ENCODE measurements at regions not wholly inside any gene's neighbourhood (a gene's known extent, or its start where the extent isn't known, plus 50 kb on each side); places are given as distances from the start of the nearest gene placed in this dataset.
"Not testable (repeated sequence)": the region's sequence is repeated elsewhere in the genome, so short reads cannot be mapped to it uniquely, and the experiment has no call there.

DNA sequence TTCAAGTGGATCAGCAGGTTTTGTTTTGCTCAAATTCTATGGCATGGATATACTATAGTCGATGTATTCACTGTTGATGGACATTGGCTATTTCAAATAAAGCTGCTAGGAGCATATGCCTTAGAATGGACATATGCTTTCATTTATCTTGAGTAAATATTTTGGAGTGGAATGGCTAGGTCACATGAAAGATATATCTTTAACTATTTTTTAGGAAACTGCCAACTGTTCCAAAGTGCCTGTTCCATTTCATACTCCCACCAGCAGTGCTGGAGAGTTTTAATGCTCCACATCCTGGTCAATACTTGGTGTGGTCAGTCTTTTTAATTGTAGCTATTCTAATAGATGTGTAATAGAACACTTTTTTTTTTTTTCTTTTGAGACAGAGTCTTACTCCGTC lies 81.1 kb upstream of the PIM1 start:
- Histone ChIP-seq H3K36me3 (replicated peaks) (no peaks in the 10 kb centered on the region), H3K4me3 (ENCODE audit: low read depth, low read length) (no peak overlapping the region), H3K27ac (no peak overlapping the region), H3K27me3 (replicated peaks) (no peaks in the 10 kb centered on the region)
- no peak for DNase-seq
- in situ Hi-C loops (cut with HindIII; ENCODE audit: low pct_ligation_motif_present, low sequenced_read_pairs), result no loop called here
- TF ChIP-seq, protein P1, sequence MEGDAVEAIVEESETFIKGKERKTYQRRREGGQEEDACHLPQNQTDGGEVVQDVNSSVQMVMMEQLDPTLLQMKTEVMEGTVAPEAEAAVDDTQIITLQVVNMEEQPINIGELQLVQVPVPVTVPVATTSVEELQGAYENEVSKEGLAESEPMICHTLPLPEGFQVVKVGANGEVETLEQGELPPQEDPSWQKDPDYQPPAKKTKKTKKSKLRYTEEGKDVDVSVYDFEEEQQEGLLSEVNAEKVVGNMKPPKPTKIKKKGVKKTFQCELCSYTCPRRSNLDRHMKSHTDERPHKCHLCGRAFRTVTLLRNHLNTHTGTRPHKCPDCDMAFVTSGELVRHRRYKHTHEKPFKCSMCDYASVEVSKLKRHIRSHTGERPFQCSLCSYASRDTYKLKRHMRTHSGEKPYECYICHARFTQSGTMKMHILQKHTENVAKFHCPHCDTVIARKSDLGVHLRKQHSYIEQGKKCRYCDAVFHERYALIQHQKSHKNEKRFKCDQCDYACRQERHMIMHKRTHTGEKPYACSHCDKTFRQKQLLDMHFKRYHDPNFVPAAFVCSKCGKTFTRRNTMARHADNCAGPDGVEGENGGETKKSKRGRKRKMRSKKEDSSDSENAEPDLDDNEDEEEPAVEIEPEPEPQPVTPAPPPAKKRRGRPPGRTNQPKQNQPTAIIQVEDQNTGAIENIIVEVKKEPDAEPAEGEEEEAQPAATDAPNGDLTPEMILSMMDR (IDR thresholded peaks at IDR 0.05; ENCODE audit: low read depth, low read length, missing control alignments), result no peak

DNA sequence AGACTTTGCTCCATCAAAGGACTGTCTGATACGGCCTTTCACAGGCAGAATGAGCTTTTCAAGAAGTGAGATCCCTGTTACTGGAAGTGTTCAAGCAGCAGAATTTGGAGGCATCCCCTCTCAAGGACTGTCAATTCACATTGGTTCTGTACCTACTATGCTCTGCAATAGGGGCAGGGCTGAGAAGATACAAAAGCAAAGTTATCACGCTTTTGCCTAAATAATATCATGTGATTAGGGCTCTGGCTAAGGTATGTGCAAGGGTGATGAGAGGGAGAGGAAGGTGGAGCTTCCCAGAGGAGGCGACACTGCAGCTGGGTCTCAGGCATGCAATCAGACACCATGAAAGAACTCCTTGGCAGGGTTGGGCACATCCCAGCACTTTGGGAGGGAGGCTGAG lies 80.2 kb upstream of the PIM1 start:
- no peak for DNase-seq
- in situ Hi-C loops (cut with HindIII; ENCODE audit: low pct_ligation_motif_present, low sequenced_read_pairs), result no loop called here

DNA sequence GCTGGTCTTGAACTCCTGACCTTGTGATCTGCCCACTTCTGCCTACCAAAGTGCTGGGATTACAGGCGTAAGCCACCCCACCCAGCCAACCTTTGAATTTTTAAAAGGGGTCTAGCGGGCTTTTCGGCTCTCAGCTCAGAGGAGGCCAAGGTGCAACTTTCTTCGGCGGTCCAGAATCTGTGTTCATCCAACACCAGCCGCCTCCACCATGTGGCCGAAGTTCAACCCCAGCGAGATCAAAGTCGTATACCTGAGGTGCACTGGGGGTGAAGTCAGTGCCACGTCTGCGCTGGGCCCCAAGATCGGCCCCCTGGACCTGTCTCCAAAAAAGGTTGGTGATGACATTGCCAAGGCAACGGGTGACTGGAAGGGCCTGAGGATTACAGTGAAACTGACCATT lies 78.8 kb upstream of the PIM1 start:
- DNase-seq; H3K4me3 ChIP-seq (ENCODE audit: low read depth, low read length); H3K27ac ChIP-seq; in situ Hi-C loops (cut with HindIII; ENCODE audit: low pct_ligation_motif_present, low sequenced_read_pairs); H3K36me3 ChIP-seq (replicated peaks); H3K27me3 ChIP-seq (replicated peaks): not testable (repeated sequence)

More for the DNA sequence above, 80.2 kb upstream of the PIM1 start:
- TF ChIP-seq, protein P1 (IDR thresholded peaks at IDR 0.05; ENCODE audit: low read depth, low read length, missing control alignments), result no peak
- no peak overlapping the region for H3K27ac ChIP-seq
- H3K4me3 ChIP-seq (ENCODE audit: low read depth, low read length), result no peak overlapping the region
- H3K36me3 ChIP-seq (replicated peaks), result no peaks in the 10 kb centered on the region
- H3K27me3 ChIP-seq (replicated peaks), result no peaks in the 10 kb centered on the region

DNA sequence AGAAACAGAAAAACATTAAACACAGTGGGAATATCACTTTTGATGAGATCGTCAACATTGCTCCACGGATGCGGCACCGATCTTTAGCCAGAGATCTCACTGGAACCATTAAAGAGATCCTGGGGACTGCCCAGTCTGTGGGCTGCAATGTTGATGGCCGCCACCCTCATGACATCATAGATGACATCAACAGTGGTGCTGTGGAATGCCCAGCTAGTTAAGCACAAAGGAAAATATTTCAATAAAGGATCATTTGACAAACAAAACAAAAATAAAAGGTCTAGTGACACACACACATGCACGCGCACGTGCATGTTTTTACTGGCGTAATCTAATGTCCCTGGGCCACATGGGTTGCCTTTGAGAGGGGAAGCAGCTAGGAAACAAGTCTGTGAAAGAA lies 78.4 kb upstream of the PIM1 start:
- H3K36me3 ChIP-seq (replicated peaks); H3K27me3 ChIP-seq (replicated peaks); H3K4me3 ChIP-seq (ENCODE audit: low read depth, low read length); in situ Hi-C loops (cut with HindIII; ENCODE audit: low pct_ligation_motif_present, low sequenced_read_pairs); H3K27ac ChIP-seq: not testable (repeated sequence)
- peak; percentile 55 for DNase-seq

DNA sequence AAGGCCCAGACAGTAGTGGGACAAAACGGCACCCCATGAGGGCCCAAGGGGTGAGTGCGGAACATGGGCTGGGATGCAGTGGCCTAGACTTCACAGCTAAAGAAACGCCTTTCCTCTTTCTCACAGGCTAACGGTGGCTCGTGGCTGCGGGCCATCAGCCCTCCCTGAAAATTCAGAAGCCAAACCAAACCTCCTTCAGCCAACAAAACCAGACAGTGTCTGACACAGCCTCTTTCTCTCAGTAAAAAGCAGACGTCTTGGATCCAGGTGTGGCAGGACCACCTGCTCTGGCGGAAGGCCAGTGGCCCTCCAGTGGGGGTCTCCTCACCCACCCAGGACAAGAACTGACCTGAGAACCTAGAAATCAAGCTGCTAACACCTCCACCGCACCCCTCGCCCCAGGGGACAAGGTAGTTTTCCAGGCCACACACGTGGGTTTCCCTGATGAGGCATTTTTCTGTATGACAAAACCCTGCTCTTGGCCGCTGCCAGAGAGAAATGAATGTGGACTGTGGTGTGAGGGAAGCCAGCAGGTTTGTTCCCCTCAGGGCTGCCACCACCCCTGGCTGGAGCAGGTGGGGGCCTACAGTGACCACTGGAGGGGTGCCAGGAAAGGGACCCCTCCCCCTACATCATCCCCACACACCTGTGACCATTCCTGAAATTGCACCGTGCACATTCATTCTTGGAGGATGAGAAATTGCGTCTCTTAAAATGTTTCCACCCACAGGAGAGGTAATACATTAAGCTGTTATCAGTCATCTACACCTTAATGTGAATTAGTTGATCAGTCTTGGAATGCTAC lies 76.8 kb upstream of the PIM1 start:
- no peak for DNase-seq
- Histone ChIP-seq H3K36me3 (replicated peaks) (no peaks in the 10 kb centered on the region), H3K4me3 (ENCODE audit: low read depth, low read length) (no peak overlapping the region), H3K27me3 (replicated peaks) (no peaks in the 10 kb centered on the region), H3K27ac (no peak overlapping the region)
- TF ChIP-seq, protein P1 (IDR thresholded peaks at IDR 0.05; ENCODE audit: low read depth, low read length, missing control alignments), result no peak
- in situ Hi-C loops (cut with HindIII; ENCODE audit: low pct_ligation_motif_present, low sequenced_read_pairs), result no loop called here

DNA sequence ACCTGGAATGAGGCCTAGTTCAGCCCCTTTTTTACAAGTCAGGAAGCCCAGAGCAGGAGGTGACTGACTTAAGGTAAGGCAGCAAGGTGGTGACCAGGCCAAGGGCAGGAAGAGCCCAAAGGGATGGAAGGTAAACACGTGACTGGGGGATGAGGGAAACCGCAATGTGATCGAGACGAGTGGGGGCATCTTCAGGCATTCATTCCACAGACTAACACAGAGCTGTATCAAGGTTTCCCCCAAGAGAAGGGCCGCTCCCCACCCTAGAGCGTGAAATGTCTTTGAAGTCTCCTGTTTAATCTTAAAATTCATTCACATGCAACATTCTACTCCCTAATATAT lies 76.3 kb upstream of the PIM1 start:
- DNase-seq, result no peak
- in situ Hi-C loops (cut with HindIII; ENCODE audit: low pct_ligation_motif_present, low sequenced_read_pairs), result no loop called here
- TF ChIP-seq, protein P1 (IDR thresholded peaks at IDR 0.05; ENCODE audit: low read depth, low read length, missing control alignments), result no peak
- no peak overlapping the region for H3K4me3 ChIP-seq (ENCODE audit: low read depth, low read length)
- H3K27me3 ChIP-seq (replicated peaks), result no peaks in the 10 kb centered on the region
- no peaks in the 10 kb centered on the region for H3K36me3 ChIP-seq (replicated peaks)
- no peak overlapping the region for H3K27ac ChIP-seq

DNA sequence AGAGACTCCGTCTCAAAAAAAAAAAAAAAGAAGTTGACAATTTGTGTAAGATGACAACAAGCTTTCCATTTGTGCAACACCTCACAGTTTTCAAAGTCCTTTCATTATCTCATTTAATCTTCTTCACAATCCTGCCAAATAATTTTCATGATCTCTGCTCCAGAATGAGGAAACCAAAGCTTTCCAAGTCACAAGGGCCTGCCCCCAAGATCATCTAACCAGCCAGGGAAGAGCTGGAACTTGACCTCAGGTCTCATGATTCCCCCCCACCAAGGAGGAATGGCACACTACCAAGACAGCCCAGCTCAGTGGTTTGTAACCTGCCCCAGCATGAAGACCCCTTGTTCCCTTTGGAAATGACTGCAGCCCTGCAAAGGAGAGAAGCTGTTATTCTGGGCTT lies 74.0 kb upstream of the PIM1 start:
- Histone ChIP-seq H3K36me3 (replicated peaks) (no peaks in the 10 kb centered on the region), H3K27ac (no peak overlapping the region), H3K4me3 (ENCODE audit: low read depth, low read length) (no peak overlapping the region), H3K27me3 (replicated peaks) (no peaks in the 10 kb centered on the region)
- TF ChIP-seq, protein P1 (IDR thresholded peaks at IDR 0.05; ENCODE audit: low read depth, low read length, missing control alignments), result no peak
- in situ Hi-C loops (cut with HindIII; ENCODE audit: low pct_ligation_motif_present, low sequenced_read_pairs), result no loop called here
- DNase-seq, result no peak
